Upper lobe of left lung (tissue), 6 donors: ENCODE measurements at regions not wholly inside any gene's neighbourhood (a gene's known extent, or its start where the extent isn't known, plus 50 kb on each side); places are given as distances from the start of the nearest gene placed in this dataset.

ENCODE experiments used
- ATAC-seq, 2 donors: fragments of 200-7000 bp; cut with Tn5 transposase; one replicate each; pipeline ENCODE4 v1.9.1; 2022; ENCODE audit warnings: mild to moderate bottlenecking in 2 of 2, moderate library complexity in 2 of 2; ENCODE audit not compliant: low FRiP score in 2 of 2
- DNase-seq, 2 donors: peaks; one replicate each; pipeline ENCODE4 v3.0.0-alpha.2; 2019 to 2020
- H3K27ac ChIP-seq, 4 donors: fragments of 200-600 bp; sonication (generic); one replicate each; pipeline ENCODE4 v1.5.1; 2016 to 2019
- H3K27me3 ChIP-seq, 4 donors: fragments of 200-600 bp; sonication (generic); one replicate each; pipeline ENCODE4 v1.5.1; 2017 to 2019
- H3K36me3 ChIP-seq, 4 donors: fragments of 200-600 bp; sonication (generic); one replicate each; pipeline ENCODE4 v1.5.1; 2016 to 2019
- H3K4me1 ChIP-seq, 4 donors: fragments of 200-600 bp; sonication (generic); one replicate each; pipeline ENCODE4 v1.5.1; 2018 to 2019
- H3K4me3 ChIP-seq, 4 donors: fragments of 200-600 bp; sonication (generic); one replicate each; pipeline ENCODE4 v1.5.1; 2017 to 2019; ENCODE audit warnings: mild to moderate bottlenecking in 2 of 4, moderate library complexity in 1 of 4
- H3K9me3 ChIP-seq, 4 donors: fragments of 200-600 bp; sonication (generic); one replicate each; pipeline ENCODE4 v1.5.1; 2018 to 2019
- CTCF ChIP-seq, 6 experiments: fragments of 450-650 bp in 4 of 6; fragments of 200-600 bp in 2 of 6; sonication (generic) in 2 of 6; IDR thresholded peaks; one replicate each; pipeline ENCODE4 v1.5.1; 2016 to 2019; ENCODE audit warnings: antibody characterized with exemption in 6 of 6
- EP300 ChIP-seq, 4 donors: sonication (generic); formaldehyde crosslinking; IDR thresholded peaks; one replicate each; pipeline ENCODE4 v1.5.1; 2017; ENCODE audit warnings: antibody characterized with exemption in 4 of 4, control low read depth in 2 of 4
- POLR2A ChIP-seq, 4 donors: fragments of 450-650 bp; IDR thresholded peaks; one replicate each; pipeline ENCODE4 v1.5.1; 2016 to 2017; ENCODE audit warnings: antibody characterized with exemption in 4 of 4, mild to moderate bottlenecking in 2 of 4
- POLR2AphosphoS5 ChIP-seq, 2 donors: sonication (generic); formaldehyde crosslinking; IDR thresholded peaks; one replicate each; pipeline ENCODE4 v1.5.1; 2017; ENCODE audit warnings: antibody characterized with exemption in 2 of 2
- WGBS, 2 donors: methylation state at CpG; one replicate each; pipeline ENCODE4 v1.1.5; 2017 to 2018; 5-methylcytosine and 5-hydroxymethylcytosine counted together
- donor health status: DM: no; HTN: no; CAD: no; lungs with moderate emphysema.
- donor health status: DM: no; HTN: yes; CAD: no; lungs with severe emphysema.

- Histone ChIP-seq H3K27ac (no peak overlapping the region), H3K4me1 (no peaks in the 10 kb centered on the region), H3K9me3 (no peaks in the 10 kb centered on the region), H3K36me3 (no peaks in the 10 kb centered on the region), H3K4me3 (no peak overlapping the region), H3K27me3 (no peaks in the 10 kb centered on the region)
- DNase-seq = peak in 1 of 2 donors; percentile 48
- 69 to 84% methylated on average over 5 to 6 of the region's 6 CpGs for WGBS, 2 donors
- ATAC-seq = no peak
- no peak for TF ChIP-seq EP300 (IDR thresholded peaks at IDR 0.05)
- TF ChIP-seq POLR2AphosphoS5 (IDR thresholded peaks at IDR 0.05) = no peak
- no peak for TF ChIP-seq POLR2A (IDR thresholded peaks at IDR 0.05)
- TF ChIP-seq CTCF (IDR thresholded peaks at IDR 0.05) = no peak
Measured at GRCh38 chr16:81167851-81168250, 70.6 kb upstream of the BCO1 start.

- 79 to 81% methylated on average over 13 to 16 of the region's 16 CpGs for WGBS, 2 donors
- Histone ChIP-seq H3K36me3 (no peaks in the 10 kb centered on the region), H3K27me3 (no peaks in the 10 kb centered on the region), H3K4me3 (no peak overlapping the region), H3K27ac (no peak overlapping the region), H3K4me1 (no peaks in the 10 kb centered on the region), H3K9me3 (no peaks in the 10 kb centered on the region)
- DNase-seq (no peak), ATAC-seq (peak in 1 of 2 donors; percentile 2)
- TF ChIP-seq EP300 (IDR thresholded peaks at IDR 0.05) = no peak
- TF ChIP-seq CTCF (IDR thresholded peaks at IDR 0.05) = no peak
- no peak for TF ChIP-seq POLR2A (IDR thresholded peaks at IDR 0.05)
- TF ChIP-seq POLR2AphosphoS5 (IDR thresholded peaks at IDR 0.05) = no peak
Measured at GRCh38 chr16:81166417-81167300, 70.5 kb upstream of the GCSH start.

- H3K4me3 ChIP-seq = no peak overlapping the region
- H3K36me3 ChIP-seq = no peaks in the 10 kb centered on the region
- no peaks in the 10 kb centered on the region for H3K4me1 ChIP-seq
- no peak overlapping the region for H3K27ac ChIP-seq
- ATAC-seq (peak in 1 of 2 donors; percentile 15), DNase-seq (no peak)
- TF ChIP-seq POLR2AphosphoS5 (IDR thresholded peaks at IDR 0.05) (no peak), POLR2A (IDR thresholded peaks at IDR 0.05) (no peak), CTCF (IDR thresholded peaks at IDR 0.05) (no peak), EP300 (IDR thresholded peaks at IDR 0.05) (no peak)
- H3K9me3 ChIP-seq = no peaks in the 10 kb centered on the region
- H3K27me3 ChIP-seq = no peaks in the 10 kb centered on the region
- WGBS, 2 donors = 71 to 74% methylated on average over 8 to 12 of the region's 12 CpGs
Measured at GRCh38 chr16:81165411-81166097, 69.4 kb upstream of the GCSH start.

GRCh38 chr16:81164958-81165357 is 68.8 kb upstream of the GCSH start:
- 80 to 87% methylated on average over 5 of the region's 5 CpGs for WGBS, 2 donors
- Histone ChIP-seq H3K4me3 (no peak overlapping the region), H3K4me1 (no peaks in the 10 kb centered on the region), H3K27ac (no peak overlapping the region), H3K9me3 (no peaks in the 10 kb centered on the region), H3K36me3 (no peaks in the 10 kb centered on the region), H3K27me3 (no peaks in the 10 kb centered on the region)
- ATAC-seq = no peak
- no peak for TF ChIP-seq POLR2AphosphoS5 (IDR thresholded peaks at IDR 0.05)
- no peak for TF ChIP-seq POLR2A (IDR thresholded peaks at IDR 0.05)
- no peak for TF ChIP-seq EP300 (IDR thresholded peaks at IDR 0.05)
- TF ChIP-seq CTCF (IDR thresholded peaks at IDR 0.05) = no peak
- no peak for DNase-seq
